Glutamatergic neuron (in vitro differentiated cells): ENCODE measurements at regions not wholly inside any gene's neighbourhood (a gene's known extent, or its start where the extent isn't known, plus 50 kb on each side); places are given as distances from the start of the nearest gene placed in this dataset.

Source experiments
- DNase-seq: peaks from one replicate; pipeline ENCODE4 v3.0.0; 2022
- H3K27ac Mint-ChIP-seq: one replicate; pipeline ENCODE4 v1.8.0; 2020; ENCODE audit warnings: mild to moderate bottlenecking, mixed read lengths, inconsistent platforms; ENCODE audit not compliant: unreplicated experiment
- H3K27me3 Mint-ChIP-seq: one replicate; pipeline ENCODE4 v1.8.0; 2020; ENCODE audit warnings: mild to moderate bottlenecking, moderate library complexity, mixed read lengths, inconsistent platforms; ENCODE audit not compliant: unreplicated experiment
- H3K36me3 Mint-ChIP-seq: one replicate; pipeline ENCODE4 v1.8.0; 2020; ENCODE audit warnings: mild to moderate bottlenecking, mixed read lengths, inconsistent platforms; ENCODE audit not compliant: unreplicated experiment
- H3K4me1 Mint-ChIP-seq: one replicate; pipeline ENCODE4 v1.8.0; 2020; ENCODE audit warnings: mild to moderate bottlenecking, low read depth, mixed read lengths, inconsistent platforms; ENCODE audit not compliant: unreplicated experiment
- H3K4me3 Mint-ChIP-seq: one replicate; pipeline ENCODE4 v1.8.0; 2020; ENCODE audit warnings: mild to moderate bottlenecking, mixed read lengths, inconsistent platforms; ENCODE audit not compliant: unreplicated experiment
- H3K9me3 Mint-ChIP-seq: one replicate; pipeline ENCODE4 v1.8.0; 2020; ENCODE audit warnings: mild to moderate bottlenecking, moderate library complexity, mixed read lengths, inconsistent platforms; ENCODE audit not compliant: unreplicated experiment
- CTCF ChIP-seq: fragments of 200-600 bp; sonication (generic); IDR thresholded peaks from one replicate; pipeline ENCODE4 v1.5.0; 2021; ENCODE audit not compliant: partially characterized antibody, unreplicated experiment

- DNase-seq, result no peak
- no peak for TF ChIP-seq CTCF
- Mint-ChIP-seq H3K9me3 (no peaks in the 10 kb centered on the region), H3K36me3 (no peaks in the 10 kb centered on the region), H3K27ac (no peak overlapping the region), H3K27me3 (no peaks in the 10 kb centered on the region), H3K4me3 (no peak overlapping the region), H3K4me1 (no peaks in the 10 kb centered on the region)
These were observed 603.2 kb upstream of the FAM241A start for GRCh38 chr4:111542056-111542455.

DNA sequence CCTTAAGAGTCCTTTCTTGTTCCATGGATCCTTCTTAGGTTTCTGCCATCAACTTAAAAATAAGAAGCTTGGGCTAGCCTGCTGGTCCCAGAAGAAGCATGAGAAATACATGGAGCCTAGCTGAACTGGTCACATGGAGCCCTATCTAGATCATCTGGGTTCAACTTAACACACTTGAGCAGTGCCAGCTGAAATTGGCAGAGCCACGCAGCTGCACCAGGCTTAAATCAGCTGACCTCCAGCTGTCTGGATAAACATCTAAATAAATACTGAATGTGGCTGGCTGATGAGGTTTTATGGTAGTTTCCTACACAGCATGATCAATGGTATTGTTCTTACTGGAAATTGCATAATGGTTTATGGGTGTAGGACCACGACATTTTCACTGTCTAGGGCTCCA lies 598.4 kb upstream of the FAM241A start:
- no peak for TF ChIP-seq CTCF
- Mint-ChIP-seq H3K36me3 (no peaks in the 10 kb centered on the region), H3K4me3 (no peak overlapping the region), H3K9me3 (peaks cover 1% of the 10 kb centered on the region), H3K27ac (no peak overlapping the region), H3K4me1 (no peaks in the 10 kb centered on the region), H3K27me3 (no peaks in the 10 kb centered on the region)
- no peak for DNase-seq

- no peak overlapping the region for H3K4me3 Mint-ChIP-seq
- H3K27ac Mint-ChIP-seq, result no peak overlapping the region
- no peak for DNase-seq
- H3K4me1 Mint-ChIP-seq, result no peaks in the 10 kb centered on the region
- peaks cover 3% of the 10 kb centered on the region for H3K9me3 Mint-ChIP-seq
- H3K27me3 Mint-ChIP-seq, result no peaks in the 10 kb centered on the region
- peaks cover 6% of the 10 kb centered on the region for H3K36me3 Mint-ChIP-seq
- TF ChIP-seq CTCF, result no peak
These were observed 589.0 kb upstream of the FAM241A start for GRCh38 chr4:111556141-111556781.

GRCh38 chr4:111556851-111557250 lies 588.4 kb upstream of the FAM241A start:
- no peaks in the 10 kb centered on the region for H3K27me3 Mint-ChIP-seq
- no peak overlapping the region for H3K4me3 Mint-ChIP-seq

More at GRCh38 chr4:111556851-111557250, 588.4 kb upstream of the FAM241A start:
- peaks cover 3% of the 10 kb centered on the region for H3K9me3 Mint-ChIP-seq
- H3K27ac Mint-ChIP-seq, result no peak overlapping the region
- H3K4me1 Mint-ChIP-seq, result no peaks in the 10 kb centered on the region
- no peak for TF ChIP-seq CTCF
- DNase-seq, result no peak
- peaks cover 6% of the 10 kb centered on the region for H3K36me3 Mint-ChIP-seq
